ENCODE measurements at regions not wholly inside any gene's neighbourhood (a gene's known extent, or its start where the extent isn't known, plus 50 kb on each side); places are given as distances from the start of the nearest gene placed in this dataset.

DNA sequence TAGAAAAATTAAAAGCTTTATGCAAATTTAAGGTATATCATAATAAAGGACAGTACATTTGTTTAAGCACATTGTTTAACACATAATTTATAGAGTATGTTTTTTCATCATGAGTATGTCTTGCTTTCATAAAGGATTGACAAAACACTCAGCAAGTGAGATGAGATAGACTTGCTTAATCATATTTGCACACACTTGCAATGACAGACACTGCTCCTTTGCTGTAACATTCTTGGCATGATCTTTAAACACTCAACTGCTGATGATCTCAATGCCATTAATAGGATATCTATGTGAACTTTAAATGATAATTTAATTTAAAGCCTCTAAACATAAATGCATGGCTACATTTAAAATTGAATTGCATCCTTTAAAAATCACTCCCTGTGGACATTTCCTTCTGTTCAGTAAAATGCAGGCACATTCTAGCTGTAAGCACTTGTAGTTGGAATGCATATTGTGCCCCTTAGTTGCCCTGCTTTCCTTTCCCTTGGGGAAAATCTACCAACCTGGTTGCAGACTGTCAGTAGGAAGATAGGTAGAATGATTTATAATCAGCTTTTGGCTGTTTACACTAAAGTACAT lies 979.0 kb downstream of the TMTC2 start:
- Histone ChIP-seq H3K27ac (ENCODE audit: low read depth) (no peak overlapping the region), H3K4me3 (ENCODE audit: low read depth, low read length) (no peak overlapping the region), H3K4me1 (ENCODE audit: insufficient read depth) (no peaks in the 10 kb centered on the region), H3K36me3 (ENCODE audit: insufficient read depth) (no peaks in the 10 kb centered on the region)
- DNase-seq (ENCODE audit: extremely low spot score), result no peak

DNA sequence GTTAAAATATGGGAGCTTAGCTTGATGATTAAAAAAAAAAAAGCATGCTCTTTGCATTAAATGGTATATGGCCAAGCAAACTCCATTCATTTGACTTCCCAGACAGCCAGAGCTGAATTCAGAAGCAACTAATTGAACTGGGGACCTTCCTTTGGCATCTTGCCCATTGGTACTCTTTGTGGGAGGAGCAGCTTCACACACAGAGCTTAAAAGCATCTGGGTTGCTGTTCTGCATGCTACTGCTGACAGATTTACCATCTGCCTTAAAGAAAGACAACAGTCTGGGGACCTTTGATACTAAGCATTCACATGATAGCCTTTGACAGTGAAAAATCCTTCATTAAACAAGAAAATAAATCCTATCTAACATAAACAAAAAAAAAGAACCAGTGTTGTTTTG lies 977.9 kb downstream of the TMTC2 start:
- no peak overlapping the region for H3K4me3 ChIP-seq (ENCODE audit: low read depth, low read length)
- H3K36me3 ChIP-seq (ENCODE audit: insufficient read depth), result no peaks in the 10 kb centered on the region
- DNase-seq (ENCODE audit: extremely low spot score), result no peak
- no peak overlapping the region for H3K27ac ChIP-seq (ENCODE audit: low read depth)
- H3K4me1 ChIP-seq (ENCODE audit: insufficient read depth), result no peaks in the 10 kb centered on the region

DNA sequence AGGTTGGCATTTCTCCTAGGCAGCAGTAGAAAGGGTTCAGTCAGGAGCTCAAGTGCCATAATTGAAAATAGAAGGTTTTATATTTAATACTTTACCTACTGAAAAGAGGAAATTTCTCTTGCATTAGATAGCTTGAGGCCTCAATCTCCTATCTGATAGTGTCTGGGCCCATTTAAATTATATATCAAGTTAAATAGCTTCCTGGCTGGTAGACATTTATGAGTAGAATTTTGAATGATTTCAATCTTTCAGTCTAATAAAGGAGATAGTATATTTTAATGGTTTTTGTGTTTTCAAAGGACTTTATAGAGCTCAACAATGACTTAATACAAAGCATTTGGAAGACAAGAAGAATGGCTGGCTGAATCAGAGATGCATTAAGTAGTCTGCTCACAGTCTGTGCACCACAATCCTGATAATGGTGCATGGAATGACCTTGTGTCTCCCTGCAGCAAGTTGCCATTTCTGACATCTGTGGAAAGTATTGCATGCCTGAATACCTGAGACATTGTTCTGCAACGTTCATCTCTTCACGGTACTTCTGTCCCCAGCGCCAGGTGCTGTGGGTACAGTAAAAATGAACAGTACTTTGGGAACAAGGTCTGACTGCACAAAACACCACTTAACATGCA lies 974.1 kb downstream of the TMTC2 start:
- DNase-seq (ENCODE audit: extremely low spot score), result no peak
- WGBS, result 88% methylated on average over 3 of the region's 3 CpGs
- Histone ChIP-seq H3K36me3 (ENCODE audit: insufficient read depth) (no peaks in the 10 kb centered on the region), H3K27ac (ENCODE audit: low read depth) (no peak overlapping the region), H3K4me1 (ENCODE audit: insufficient read depth) (no peaks in the 10 kb centered on the region), H3K4me3 (ENCODE audit: low read depth, low read length) (no peak overlapping the region)

DNA sequence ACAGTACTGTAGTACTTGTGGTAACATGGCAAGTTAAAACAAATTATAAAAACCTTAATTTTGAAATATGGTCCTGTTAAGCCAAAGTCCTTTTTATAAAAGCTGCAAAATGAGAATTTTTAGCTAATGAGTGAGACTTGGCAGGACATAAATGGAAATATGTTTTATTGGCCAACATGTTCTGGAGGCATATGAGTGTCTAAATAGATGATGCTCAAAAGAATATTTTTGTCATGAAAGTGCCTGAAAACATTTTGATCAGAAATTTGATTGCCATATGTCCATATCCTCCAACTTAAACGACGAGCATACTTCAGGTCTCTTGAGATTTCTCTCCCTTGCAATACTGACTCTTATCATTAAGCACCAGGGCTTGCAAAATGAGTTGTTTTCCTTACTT lies 972.6 kb downstream of the TMTC2 start:
- 94% methylated on average over 2 of the region's 2 CpGs for WGBS
- Histone ChIP-seq H3K36me3 (ENCODE audit: insufficient read depth) (no peaks in the 10 kb centered on the region), H3K27ac (ENCODE audit: low read depth) (no peak overlapping the region), H3K4me1 (ENCODE audit: insufficient read depth) (no peaks in the 10 kb centered on the region), H3K4me3 (ENCODE audit: low read depth, low read length) (no peak overlapping the region)
- DNase-seq (ENCODE audit: extremely low spot score), result no peak

DNA sequence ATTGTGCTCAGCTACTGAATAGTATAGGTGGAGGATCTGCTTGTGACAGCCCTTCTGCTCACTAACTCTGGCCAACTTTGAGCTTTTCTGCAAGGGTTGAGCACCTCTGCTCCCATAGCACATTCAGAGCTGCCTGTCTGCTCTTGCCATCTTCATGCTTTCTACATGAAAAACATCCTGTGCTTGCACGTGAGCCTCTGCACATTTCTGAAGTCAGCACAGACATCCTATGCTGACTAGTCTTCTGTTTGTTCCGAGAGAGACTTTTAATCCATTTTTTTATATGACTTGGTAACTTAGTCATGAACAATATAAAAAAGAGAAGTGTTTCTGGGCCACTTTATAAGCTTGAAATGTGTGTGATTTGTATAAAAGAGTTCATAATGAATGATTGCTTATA lies 969.3 kb downstream of the TMTC2 start:
- WGBS, result 63% methylated on average over 2 of the region's 2 CpGs
- no peak overlapping the region for H3K27ac ChIP-seq (ENCODE audit: low read depth)
- no peak for DNase-seq (ENCODE audit: extremely low spot score)

DNA sequence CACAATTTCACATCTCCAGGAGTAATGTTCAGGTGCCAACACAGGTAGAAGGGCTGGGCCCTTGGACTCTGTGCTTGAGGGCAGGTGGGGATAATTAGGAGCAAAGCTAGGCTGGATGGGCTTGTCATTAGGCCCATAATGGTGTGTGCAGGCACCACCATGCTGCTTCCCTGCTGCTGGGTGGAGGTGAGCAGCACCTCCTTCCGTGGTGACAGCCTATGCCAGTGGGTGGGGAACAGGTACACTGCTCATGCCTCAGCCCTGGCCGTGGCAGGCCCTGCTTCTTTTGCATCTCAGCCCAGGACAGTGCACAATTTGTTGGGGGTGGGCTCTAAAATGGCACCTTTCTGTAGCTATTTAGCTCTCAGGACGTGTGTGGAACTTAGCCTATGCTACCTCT lies 955.5 kb downstream of the TMTC2 start:
- no peak overlapping the region for H3K4me3 ChIP-seq (ENCODE audit: low read depth, low read length)
- no peak for DNase-seq (ENCODE audit: extremely low spot score)

More for the DNA sequence above, 969.3 kb downstream of the TMTC2 start:
- Histone ChIP-seq H3K4me1 (ENCODE audit: insufficient read depth) (no peaks in the 10 kb centered on the region), H3K4me3 (ENCODE audit: low read depth, low read length) (no peak overlapping the region), H3K36me3 (ENCODE audit: insufficient read depth) (no peaks in the 10 kb centered on the region)

DNA sequence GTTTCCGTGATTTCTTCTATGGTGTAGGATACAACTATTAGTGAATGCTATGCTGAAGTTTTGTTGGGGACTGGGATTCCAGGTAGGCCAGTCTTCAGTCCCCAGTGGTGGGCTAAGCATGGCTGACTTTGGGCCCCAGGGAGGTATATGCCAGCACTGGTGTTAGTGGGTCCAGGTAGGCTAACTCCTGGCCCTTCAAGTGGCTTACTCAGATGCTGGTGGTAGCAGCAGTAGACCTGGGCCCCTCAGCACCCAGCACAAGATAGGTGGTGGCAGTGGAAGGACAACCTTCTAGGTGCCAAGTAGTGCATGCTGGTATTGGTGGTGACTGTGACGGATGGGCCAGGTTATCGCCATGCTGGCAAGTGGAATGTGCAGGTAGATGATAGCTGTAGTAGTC lies 955.1 kb downstream of the TMTC2 start:
- Histone ChIP-seq H3K27ac (ENCODE audit: low read depth) (no peak overlapping the region), H3K4me1 (ENCODE audit: insufficient read depth) (no peaks in the 10 kb centered on the region), H3K36me3 (ENCODE audit: insufficient read depth) (no peaks in the 10 kb centered on the region), H3K4me3 (ENCODE audit: low read depth, low read length) (no peak overlapping the region)
- DNase-seq (ENCODE audit: extremely low spot score), result no peak
- WGBS, result 98% methylated on average over 3 of the region's 3 CpGs

More for the DNA sequence above, 955.5 kb downstream of the TMTC2 start:
- WGBS, result 87% methylated on average over 3 of the region's 3 CpGs
- Histone ChIP-seq H3K4me1 (ENCODE audit: insufficient read depth) (no peaks in the 10 kb centered on the region), H3K36me3 (ENCODE audit: insufficient read depth) (no peaks in the 10 kb centered on the region), H3K27ac (ENCODE audit: low read depth) (no peak overlapping the region)

DNA sequence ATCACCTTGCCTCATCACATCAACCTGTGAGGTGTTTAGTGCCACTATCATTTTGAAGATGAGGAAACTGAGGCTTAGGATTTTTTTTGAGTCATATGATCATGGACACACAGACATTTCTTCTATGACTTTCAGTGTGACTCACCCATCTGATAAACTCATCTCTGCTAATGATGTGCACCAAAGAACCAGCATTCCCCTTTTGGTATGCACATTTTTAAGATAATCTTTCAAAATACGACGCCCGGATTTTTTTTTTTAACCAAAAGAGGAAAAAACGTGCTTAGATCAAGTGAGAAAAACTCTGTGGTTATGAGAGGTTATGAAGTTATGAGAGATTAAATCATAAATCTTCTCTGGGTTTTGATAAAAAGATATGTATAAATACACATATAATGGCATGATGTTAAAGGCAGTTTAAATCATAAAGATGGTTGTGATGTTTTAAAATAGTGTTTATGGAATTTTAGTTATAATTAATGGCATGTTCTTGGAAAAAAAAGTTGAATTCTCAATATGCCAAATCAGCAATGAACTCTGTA lies 948.1 kb downstream of the TMTC2 start:
- no peak for DNase-seq (ENCODE audit: extremely low spot score)
- Histone ChIP-seq H3K4me3 (ENCODE audit: low read depth, low read length) (no peak overlapping the region), H3K4me1 (ENCODE audit: insufficient read depth) (no peaks in the 10 kb centered on the region), H3K27ac (ENCODE audit: low read depth) (no peak overlapping the region), H3K36me3 (ENCODE audit: insufficient read depth) (no peaks in the 10 kb centered on the region)
- WGBS, result 60% methylated on average over 4 of the region's 4 CpGs

DNA sequence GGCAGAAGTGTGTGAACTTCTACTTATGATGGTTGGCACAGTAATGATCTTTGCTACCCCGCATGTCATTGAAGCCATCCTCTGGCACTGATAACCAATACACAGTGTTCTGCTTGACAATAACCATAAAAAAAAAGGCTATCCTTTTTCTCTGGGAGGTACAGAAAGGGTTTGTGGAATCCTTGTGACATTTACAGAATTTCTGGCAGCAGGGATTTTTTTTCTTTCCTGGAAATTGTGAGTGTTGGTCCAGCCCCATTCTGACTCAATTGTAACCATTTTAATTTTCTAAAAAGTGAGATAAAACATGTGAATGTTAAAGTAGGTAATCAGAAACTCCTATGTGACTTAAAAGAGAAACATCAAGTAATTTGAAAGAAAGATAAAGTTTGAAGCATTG lies 943.8 kb downstream of the TMTC2 start:
- H3K36me3 ChIP-seq (ENCODE audit: insufficient read depth), result no peaks in the 10 kb centered on the region
- no peak overlapping the region for H3K4me3 ChIP-seq (ENCODE audit: low read depth, low read length)
- H3K27ac ChIP-seq (ENCODE audit: low read depth), result no peak overlapping the region
- no peaks in the 10 kb centered on the region for H3K4me1 ChIP-seq (ENCODE audit: insufficient read depth)
- DNase-seq (ENCODE audit: extremely low spot score), result no peak
- 83% methylated on average over 1 of the region's 1 CpG for WGBS

DNA sequence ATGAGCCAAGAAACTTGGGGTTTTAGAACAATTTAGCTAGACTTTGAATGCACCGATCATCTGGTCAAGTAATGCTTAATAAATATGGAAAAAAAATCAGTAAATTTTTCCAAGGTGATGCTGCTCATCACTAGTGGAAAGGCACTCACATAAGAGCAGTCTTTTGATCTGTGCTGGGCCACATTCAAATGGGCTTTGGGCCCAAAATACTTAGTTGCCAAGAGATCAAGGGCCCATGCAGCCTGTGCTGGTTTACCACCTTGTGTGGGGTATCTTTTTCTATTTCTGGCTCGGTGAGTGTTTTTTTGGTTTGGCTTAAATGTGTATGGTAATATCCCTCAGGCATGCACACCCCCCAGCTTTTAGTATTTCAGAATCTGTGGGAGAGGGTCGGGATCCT lies 943.2 kb downstream of the TMTC2 start:
- WGBS, result 86% methylated on average over 3 of the region's 3 CpGs
- Histone ChIP-seq H3K4me1 (ENCODE audit: insufficient read depth) (no peaks in the 10 kb centered on the region), H3K36me3 (ENCODE audit: insufficient read depth) (no peaks in the 10 kb centered on the region), H3K27ac (ENCODE audit: low read depth) (no peak overlapping the region), H3K4me3 (ENCODE audit: low read depth, low read length) (no peak overlapping the region)
- no peak for DNase-seq (ENCODE audit: extremely low spot score)

DNA sequence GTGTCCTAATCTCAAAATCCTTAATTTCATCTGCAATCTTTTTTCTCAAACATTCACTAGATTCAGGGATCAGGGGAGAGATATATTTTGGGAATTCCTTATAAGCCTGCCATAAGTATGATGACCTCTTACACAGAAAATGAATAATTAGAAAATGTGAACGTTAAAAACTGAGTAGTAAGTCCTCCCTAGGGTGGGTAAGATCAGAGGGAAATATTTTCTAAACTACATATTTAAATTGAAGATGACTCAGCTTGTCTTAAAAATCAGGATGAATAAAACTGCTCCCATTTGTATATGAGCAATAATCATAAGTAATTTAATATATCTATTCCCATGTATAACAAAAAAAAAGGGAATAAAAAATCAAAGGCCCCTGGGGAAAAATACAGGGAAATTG lies 935.5 kb downstream of the TMTC2 start:
- Histone ChIP-seq H3K27ac (ENCODE audit: low read depth) (no peak overlapping the region), H3K36me3 (ENCODE audit: insufficient read depth) (no peaks in the 10 kb centered on the region), H3K4me3 (ENCODE audit: low read depth, low read length) (no peak overlapping the region), H3K4me1 (ENCODE audit: insufficient read depth) (no peaks in the 10 kb centered on the region)
- 49% methylated on average over 1 of the region's 1 CpG for WGBS
- no peak for DNase-seq (ENCODE audit: extremely low spot score)

DNA sequence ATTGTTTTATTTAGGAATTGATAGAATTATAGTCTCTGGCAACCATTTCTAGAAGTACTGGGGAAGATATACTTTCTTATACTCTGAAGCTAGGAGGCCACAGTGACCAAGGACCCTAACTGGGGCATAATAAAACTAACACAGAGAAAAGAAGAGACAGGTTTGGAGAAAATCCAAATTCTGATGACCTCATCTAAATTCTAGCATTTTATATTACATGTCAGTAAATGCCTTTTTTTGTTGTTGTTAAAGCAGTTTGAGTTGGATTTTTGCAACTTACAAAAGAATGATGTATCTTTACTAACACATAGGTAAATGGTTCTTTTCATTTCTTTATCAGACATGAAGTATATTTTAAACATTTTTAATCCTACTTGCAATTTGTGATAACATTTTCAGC lies 933.3 kb downstream of the TMTC2 start:
- DNase-seq (ENCODE audit: extremely low spot score), result no peak
- Histone ChIP-seq H3K4me3 (ENCODE audit: low read depth, low read length) (no peak overlapping the region), H3K36me3 (ENCODE audit: insufficient read depth) (no peaks in the 10 kb centered on the region), H3K4me1 (ENCODE audit: insufficient read depth) (no peaks in the 10 kb centered on the region), H3K27ac (ENCODE audit: low read depth) (no peak overlapping the region)

DNA sequence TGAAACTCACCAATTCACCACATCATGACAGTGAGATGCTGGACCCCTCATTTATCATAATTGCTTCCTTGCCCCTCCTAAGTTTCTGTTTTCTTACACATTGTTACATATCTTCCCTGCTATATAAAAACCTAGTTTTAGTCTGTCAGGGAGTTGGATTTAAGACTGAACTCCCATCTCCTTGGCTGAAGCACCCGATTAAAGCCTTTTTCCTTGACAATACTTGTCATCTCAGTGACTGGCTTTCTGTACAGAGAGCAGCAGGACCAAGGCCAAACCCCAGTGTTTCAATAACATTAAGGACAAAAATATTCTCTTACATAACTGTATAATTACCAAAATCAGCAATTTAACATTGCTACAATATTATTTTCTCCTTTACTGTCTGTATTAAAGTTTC lies 928.4 kb downstream of the TMTC2 start:
- Histone ChIP-seq H3K4me1 (ENCODE audit: insufficient read depth) (no peaks in the 10 kb centered on the region), H3K36me3 (ENCODE audit: insufficient read depth) (no peaks in the 10 kb centered on the region), H3K4me3 (ENCODE audit: low read depth, low read length) (no peak overlapping the region), H3K27ac (ENCODE audit: low read depth) (no peak overlapping the region)
- DNase-seq (ENCODE audit: extremely low spot score), result no peak
- 93% methylated on average over 1 of the region's 1 CpG for WGBS

DNA sequence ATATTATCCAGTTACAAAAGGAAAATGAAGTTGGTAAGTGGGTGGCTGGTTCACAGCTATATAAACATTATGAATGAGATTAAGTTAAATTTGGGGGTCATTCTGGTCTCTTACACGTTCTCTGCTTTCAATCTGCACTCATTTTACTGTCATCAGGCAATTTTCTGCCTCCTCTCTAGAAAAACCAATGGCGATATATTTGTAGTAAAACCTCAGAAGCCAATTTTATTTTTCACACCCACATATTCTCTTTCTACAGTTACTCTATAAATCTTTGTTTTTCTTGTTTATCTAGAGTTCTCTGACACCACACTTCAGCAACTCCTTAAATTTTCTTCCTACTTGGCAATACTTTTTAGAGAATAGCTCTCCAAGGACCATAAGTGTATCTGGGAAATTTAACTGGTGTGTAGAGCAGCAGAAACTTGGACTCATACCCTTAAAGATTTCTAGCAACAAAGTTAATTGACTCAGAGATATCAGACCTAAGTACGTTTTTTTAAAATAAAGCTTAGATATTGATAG lies 926.9 kb downstream of the TMTC2 start:
- WGBS, result 41% methylated on average over 3 of the region's 3 CpGs

More for the DNA sequence above, 926.9 kb downstream of the TMTC2 start:
- peak; percentile 4 for DNase-seq (ENCODE audit: extremely low spot score)
- Histone ChIP-seq H3K36me3 (ENCODE audit: insufficient read depth) (no peaks in the 10 kb centered on the region), H3K4me3 (ENCODE audit: low read depth, low read length) (no peak overlapping the region), H3K4me1 (ENCODE audit: insufficient read depth) (no peaks in the 10 kb centered on the region), H3K27ac (ENCODE audit: low read depth) (no peak overlapping the region)
